ENCODE measurements at regions not wholly inside any gene's neighbourhood (a gene's known extent, or its start where the extent isn't known, plus 50 kb on each side); places are given as distances from the start of the nearest gene placed in this dataset.
A peak's percentile ranks its signal among the peaks of the same experiment; 100 is the strongest.

GRCh38 chr6:139591075-139591865, 216.8 kb upstream of the CITED2 start:
- peaks cover 2% of the 10 kb centered on the region for H3K36me3 Mint-ChIP-seq (ENCODE audit: low read depth)
- H3K9me3 ChIP-seq (ENCODE audit: control insufficient read depth, low read length, poor library complexity, severe bottlenecking) = no peaks in the 10 kb centered on the region
- peaks cover 17% of the 10 kb centered on the region for H3K4me1 Mint-ChIP-seq
- no peak overlapping the region for H3K4me3 Mint-ChIP-seq
- DNase-seq (no peak), ATAC-seq (no peak)
- H3K27me3 Mint-ChIP-seq = no peaks in the 10 kb centered on the region
- H3K27ac Mint-ChIP-seq = peak overlapping the region; percentile 39

- no peaks in the 10 kb centered on the region for H3K27me3 Mint-ChIP-seq
- no peaks in the 10 kb centered on the region for H3K9me3 ChIP-seq (ENCODE audit: control insufficient read depth, low read length, poor library complexity, severe bottlenecking)
- H3K27ac Mint-ChIP-seq = peak overlapping the region; percentile 39
- DNase-seq = no peak
- peaks cover 2% of the 10 kb centered on the region for H3K36me3 Mint-ChIP-seq (ENCODE audit: low read depth)
- H3K4me3 Mint-ChIP-seq = no peak overlapping the region
- ATAC-seq = no peak
- peaks cover 9% of the 10 kb centered on the region for H3K4me1 Mint-ChIP-seq
Measured at GRCh38 chr6:139590206-139590605, 215.8 kb upstream of the CITED2 start.

GRCh38 chr6:139588734-139589593, 214.5 kb upstream of the CITED2 start:
- DNase-seq (no peak), ATAC-seq (no peak)
- no peaks in the 10 kb centered on the region for H3K9me3 ChIP-seq (ENCODE audit: control insufficient read depth, low read length, poor library complexity, severe bottlenecking)
- Mint-ChIP-seq H3K4me1 (peaks cover 5% of the 10 kb centered on the region), H3K4me3 (no peak overlapping the region), H3K36me3 (ENCODE audit: low read depth) (peaks cover 2% of the 10 kb centered on the region), H3K27ac (no peak overlapping the region), H3K27me3 (no peaks in the 10 kb centered on the region)

- no peak overlapping the region for H3K4me3 Mint-ChIP-seq
- no peaks in the 10 kb centered on the region for H3K9me3 ChIP-seq (ENCODE audit: control insufficient read depth, low read length, poor library complexity, severe bottlenecking)
- no peak for DNase-seq
- H3K27me3 Mint-ChIP-seq = no peaks in the 10 kb centered on the region
- H3K4me1 Mint-ChIP-seq = peaks cover 5% of the 10 kb centered on the region
- H3K36me3 Mint-ChIP-seq (ENCODE audit: low read depth) = peaks cover 2% of the 10 kb centered on the region
- H3K27ac Mint-ChIP-seq = no peak overlapping the region
- ATAC-seq = no peak
Measured at GRCh38 chr6:139588076-139588639, 213.7 kb upstream of the CITED2 start.

- Mint-ChIP-seq H3K4me3 (no peak overlapping the region), H3K4me1 (peaks cover 5% of the 10 kb centered on the region), H3K36me3 (ENCODE audit: low read depth) (peaks cover 2% of the 10 kb centered on the region), H3K27ac (no peak overlapping the region), H3K27me3 (no peaks in the 10 kb centered on the region)
- DNase-seq (no peak), ATAC-seq (no peak)
- no peaks in the 10 kb centered on the region for H3K9me3 ChIP-seq (ENCODE audit: control insufficient read depth, low read length, poor library complexity, severe bottlenecking)
Measured at GRCh38 chr6:139587469-139587868, 213.0 kb upstream of the CITED2 start.

- H3K9me3 ChIP-seq (ENCODE audit: control insufficient read depth, low read length, poor library complexity, severe bottlenecking) = no peaks in the 10 kb centered on the region
- ATAC-seq (no peak), DNase-seq (no peak)
- peaks cover 2% of the 10 kb centered on the region for H3K36me3 Mint-ChIP-seq (ENCODE audit: low read depth)
- H3K27me3 Mint-ChIP-seq = no peaks in the 10 kb centered on the region
- H3K4me1 Mint-ChIP-seq = peaks cover 8% of the 10 kb centered on the region
- H3K27ac Mint-ChIP-seq = no peak overlapping the region
- no peak overlapping the region for H3K4me3 Mint-ChIP-seq
Measured at GRCh38 chr6:139586273-139586672, 211.8 kb upstream of the CITED2 start.

GRCh38 chr6:139584599-139584998, 210.2 kb upstream of the CITED2 start:
- no peak overlapping the region for H3K27ac Mint-ChIP-seq
- H3K36me3 Mint-ChIP-seq (ENCODE audit: low read depth) = peaks cover 2% of the 10 kb centered on the region
- H3K4me3 Mint-ChIP-seq = no peak overlapping the region
- H3K4me1 Mint-ChIP-seq = peaks cover 16% of the 10 kb centered on the region
- ATAC-seq = no peak
- H3K27me3 Mint-ChIP-seq = no peaks in the 10 kb centered on the region
- H3K9me3 ChIP-seq (ENCODE audit: control insufficient read depth, low read length, poor library complexity, severe bottlenecking) = no peaks in the 10 kb centered on the region
- DNase-seq = no peak

- H3K9me3 ChIP-seq (ENCODE audit: control insufficient read depth, low read length, poor library complexity, severe bottlenecking) = no peaks in the 10 kb centered on the region
- no peak for DNase-seq
- Mint-ChIP-seq H3K4me1 (peaks cover 17% of the 10 kb centered on the region), H3K27ac (no peak overlapping the region), H3K27me3 (no peaks in the 10 kb centered on the region), H3K4me3 (no peak overlapping the region), H3K36me3 (ENCODE audit: low read depth) (peaks cover 2% of the 10 kb centered on the region)
- no peak for ATAC-seq
Measured at GRCh38 chr6:139583420-139583819, 209.0 kb upstream of the CITED2 start.

GRCh38 chr6:139582956-139583355, 208.5 kb upstream of the CITED2 start:
- peaks cover 17% of the 10 kb centered on the region for H3K4me1 Mint-ChIP-seq
- no peak overlapping the region for H3K27ac Mint-ChIP-seq
- peaks cover 2% of the 10 kb centered on the region for H3K36me3 Mint-ChIP-seq (ENCODE audit: low read depth)
- ATAC-seq (no peak), DNase-seq (no peak)
- H3K27me3 Mint-ChIP-seq = no peaks in the 10 kb centered on the region
- no peaks in the 10 kb centered on the region for H3K9me3 ChIP-seq (ENCODE audit: control insufficient read depth, low read length, poor library complexity, severe bottlenecking)
- no peak overlapping the region for H3K4me3 Mint-ChIP-seq

GRCh38 chr6:139581485-139581865, 207.0 kb upstream of the CITED2 start:
- Mint-ChIP-seq H3K27ac (peak overlapping the region; percentile 75), H3K36me3 (ENCODE audit: low read depth) (no peaks in the 10 kb centered on the region), H3K27me3 (no peaks in the 10 kb centered on the region), H3K4me3 (no peak overlapping the region), H3K4me1 (peaks cover 19% of the 10 kb centered on the region)
- DNase-seq (no peak), ATAC-seq (no peak)
- no peaks in the 10 kb centered on the region for H3K9me3 ChIP-seq (ENCODE audit: control insufficient read depth, low read length, poor library complexity, severe bottlenecking)

GRCh38 chr6:139580592-139581484, 206.4 kb upstream of the CITED2 start:
- H3K27ac Mint-ChIP-seq = peak overlapping the region; percentile 75
- ATAC-seq = peak; percentile 67
- H3K36me3 Mint-ChIP-seq (ENCODE audit: low read depth) = no peaks in the 10 kb centered on the region
- H3K4me1 Mint-ChIP-seq = peaks cover 19% of the 10 kb centered on the region
- H3K27me3 Mint-ChIP-seq = no peaks in the 10 kb centered on the region
- no peaks in the 10 kb centered on the region for H3K9me3 ChIP-seq (ENCODE audit: control insufficient read depth, low read length, poor library complexity, severe bottlenecking)
- DNase-seq = no peak
- peak overlapping the region; percentile 45 for H3K4me3 Mint-ChIP-seq

GRCh38 chr6:139577763-139578604, 203.5 kb upstream of the CITED2 start:
- H3K27ac Mint-ChIP-seq = no peak overlapping the region
- H3K36me3 Mint-ChIP-seq (ENCODE audit: low read depth) = no peaks in the 10 kb centered on the region
- no peak for ATAC-seq
- no peak for DNase-seq
- H3K27me3 Mint-ChIP-seq = no peaks in the 10 kb centered on the region
- H3K4me1 Mint-ChIP-seq = peaks cover 19% of the 10 kb centered on the region
- H3K4me3 Mint-ChIP-seq = no peak overlapping the region
- H3K9me3 ChIP-seq (ENCODE audit: control insufficient read depth, low read length, poor library complexity, severe bottlenecking) = no peaks in the 10 kb centered on the region

All from T-helper 17 cell (primary cell).